ENCODE measurements at regions not wholly inside any gene's neighbourhood (a gene's known extent, or its start where the extent isn't known, plus 50 kb on each side); places are given as distances from the start of the nearest gene placed in this dataset.

DNA sequence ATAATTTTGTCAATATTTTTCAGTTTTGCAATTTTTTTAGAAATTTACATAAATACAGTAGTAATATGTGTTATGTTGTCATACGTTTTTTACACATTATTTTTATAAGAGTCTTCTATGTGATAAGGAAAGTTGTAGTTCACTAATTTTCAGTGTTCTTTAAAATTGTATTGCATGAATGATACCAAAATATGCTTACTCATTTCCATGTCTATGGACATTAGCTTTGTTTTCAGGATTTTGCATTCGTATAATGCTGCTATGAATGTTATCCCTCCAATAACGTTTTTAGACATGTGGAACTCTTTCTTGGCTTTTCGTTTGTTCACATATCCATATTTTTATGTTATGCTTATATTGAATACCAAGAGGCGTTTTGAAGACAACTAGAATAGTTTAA lies 260.0 kb downstream of the ARL4A start:
- DNase-seq: no peak

DNA sequence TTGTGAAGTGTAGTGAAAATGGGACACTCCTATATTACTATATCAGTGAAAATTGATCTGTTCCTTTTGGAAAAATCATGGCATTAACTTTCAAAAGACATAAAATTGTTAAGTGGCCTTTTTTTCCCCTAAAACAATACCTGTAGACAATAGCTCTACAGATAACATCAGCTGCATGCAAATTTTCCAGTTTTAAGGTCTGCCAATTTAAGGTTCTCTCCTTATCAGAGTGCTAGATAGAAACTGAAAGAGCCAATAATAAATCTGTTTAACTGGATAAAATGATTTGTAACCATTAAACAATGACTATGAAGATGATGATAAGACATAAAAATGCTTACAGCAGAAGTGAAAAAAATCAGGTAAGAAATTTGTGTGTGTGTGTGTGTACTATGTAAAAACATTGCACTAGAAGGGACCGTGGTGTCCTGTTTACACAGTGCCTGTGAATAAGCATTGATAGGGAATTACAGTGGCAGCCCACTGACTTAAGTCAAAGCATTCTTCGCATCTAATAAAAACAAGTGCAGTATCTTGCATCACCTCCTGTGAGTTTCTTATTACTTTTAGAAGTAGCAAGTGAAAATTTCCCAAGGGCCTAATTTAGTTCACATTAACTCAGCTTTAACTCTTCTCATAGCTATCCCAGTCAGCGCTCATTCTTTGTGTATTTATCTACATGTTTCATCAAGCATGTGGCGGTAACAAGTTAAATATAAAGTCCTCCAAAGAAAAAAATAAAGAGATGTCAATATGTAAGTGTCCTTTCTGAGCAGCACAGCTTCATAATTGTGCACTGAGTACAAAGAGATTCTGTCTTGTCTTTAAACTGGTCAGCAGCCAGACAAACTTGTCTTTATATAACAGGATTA lies 261.9 kb downstream of the ARL4A start:
- DNase-seq: no peak

DNA sequence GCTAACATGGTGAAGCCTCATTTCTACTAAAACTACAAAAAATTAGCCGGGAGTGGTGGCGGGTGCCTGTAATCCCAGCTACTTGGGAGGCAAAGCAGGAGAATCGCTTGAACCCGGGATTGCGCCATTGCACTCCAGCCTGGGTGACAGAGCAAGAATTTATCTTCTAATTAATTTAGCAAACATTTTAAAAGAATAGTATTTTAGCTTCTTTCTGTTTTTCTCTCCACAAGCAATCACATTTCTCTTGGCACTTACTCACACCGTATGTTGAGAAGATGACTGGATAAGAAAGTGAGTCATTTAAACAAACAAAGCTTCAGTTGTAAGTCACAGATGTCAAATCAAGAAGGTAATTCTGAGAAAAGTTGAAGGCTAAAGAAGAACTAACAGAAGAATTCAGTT lies 264.0 kb downstream of the ARL4A start:
- DNase-seq: peak; percentile 41

DNA sequence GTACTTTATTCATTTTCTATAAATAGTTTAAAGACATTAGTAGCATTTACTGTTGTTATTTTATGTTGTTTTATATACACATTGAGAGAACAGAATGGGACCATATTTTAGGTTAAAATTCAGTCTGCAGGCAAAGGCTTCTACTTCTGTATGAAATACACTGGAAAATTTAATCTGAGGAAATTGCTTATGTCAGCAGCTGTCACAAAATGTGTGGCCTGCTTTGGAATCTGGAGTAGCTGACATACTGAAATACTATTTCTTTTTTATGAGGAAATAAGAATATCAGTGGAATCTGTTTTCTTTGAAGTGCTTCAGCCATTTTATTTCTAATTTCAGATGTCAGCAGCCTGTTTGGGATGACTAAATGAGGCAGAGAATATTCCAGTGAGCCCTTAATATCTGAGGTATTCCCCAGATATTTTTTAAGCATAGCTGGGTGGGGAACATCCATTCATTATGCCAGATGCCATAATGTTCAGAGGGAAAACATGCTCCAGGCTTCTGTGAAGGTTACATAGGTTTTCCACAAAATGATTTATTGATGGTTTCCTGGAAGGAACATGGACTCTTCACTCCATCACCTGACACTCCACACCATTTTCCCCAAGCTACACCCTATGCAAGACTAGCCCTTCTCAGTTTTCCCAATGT lies 267.1 kb downstream of the ARL4A start:
- DNase-seq: peak; percentile 16

DNA sequence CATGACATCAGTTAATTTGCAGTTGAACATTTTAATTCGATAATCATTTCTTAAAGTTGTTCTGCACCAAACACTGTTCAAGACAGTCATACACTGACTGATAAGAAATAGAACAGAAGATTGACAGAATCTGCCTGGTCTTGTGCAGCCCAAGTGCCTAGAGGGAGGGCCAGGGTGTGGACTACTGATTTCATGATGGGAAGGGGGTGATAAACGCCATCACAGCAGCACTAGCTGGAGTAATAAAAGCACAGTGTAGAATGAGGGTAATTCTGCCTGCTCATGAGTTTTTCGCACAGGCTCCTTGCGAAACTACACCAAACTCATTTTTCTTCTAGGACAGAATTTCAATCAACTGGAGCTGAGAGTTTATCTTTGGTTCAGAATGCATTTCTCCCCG lies 270.1 kb downstream of the ARL4A start:
- DNase-seq: no peak

DNA sequence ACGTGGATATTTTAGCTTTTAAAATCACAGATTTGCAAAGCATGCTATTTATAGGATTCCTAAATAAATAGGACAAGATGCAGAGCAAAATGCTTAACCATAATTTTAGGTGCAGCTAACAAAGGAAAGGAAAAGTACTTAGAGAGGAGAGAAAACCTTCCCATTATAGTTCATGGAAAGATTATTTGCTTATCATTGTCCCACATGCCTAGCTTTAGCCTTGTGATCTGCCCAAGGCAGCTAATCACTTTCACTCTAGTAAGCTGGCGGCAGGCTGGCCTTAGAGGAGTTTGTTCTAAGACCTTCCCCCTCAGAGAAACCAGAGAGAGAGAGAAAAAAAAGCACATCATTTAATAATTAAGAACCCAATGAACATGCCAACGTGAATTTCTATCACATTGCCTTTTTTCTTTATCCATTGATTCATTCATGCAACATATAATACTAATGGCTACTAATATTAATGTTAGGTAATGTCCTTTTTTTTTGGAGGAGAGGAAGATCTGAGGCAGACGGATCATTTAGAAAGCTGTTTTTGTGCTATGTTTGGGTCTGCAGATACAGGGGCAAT lies 274.6 kb downstream of the ARL4A start:
- DNase-seq: no peak

DNA sequence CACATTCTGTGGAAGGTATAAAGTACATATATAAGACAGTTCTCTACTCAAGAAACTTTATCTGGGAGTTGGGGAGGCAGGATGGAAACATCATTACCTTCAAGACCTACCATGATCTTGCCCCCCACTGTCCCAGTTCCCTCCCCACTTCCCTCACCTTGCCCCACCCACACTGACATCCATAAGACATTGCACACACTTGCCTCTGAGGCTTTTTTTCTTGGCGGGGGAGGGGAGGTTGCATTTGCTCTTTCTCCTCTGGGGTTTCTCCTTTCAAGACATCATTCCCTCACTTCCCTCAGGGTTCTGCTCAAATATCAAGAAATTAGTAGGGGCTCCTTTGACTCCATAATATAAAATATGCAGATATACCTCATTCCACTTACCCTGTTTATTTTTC lies 276.0 kb downstream of the ARL4A start:
- DNase-seq: no peak

DNA sequence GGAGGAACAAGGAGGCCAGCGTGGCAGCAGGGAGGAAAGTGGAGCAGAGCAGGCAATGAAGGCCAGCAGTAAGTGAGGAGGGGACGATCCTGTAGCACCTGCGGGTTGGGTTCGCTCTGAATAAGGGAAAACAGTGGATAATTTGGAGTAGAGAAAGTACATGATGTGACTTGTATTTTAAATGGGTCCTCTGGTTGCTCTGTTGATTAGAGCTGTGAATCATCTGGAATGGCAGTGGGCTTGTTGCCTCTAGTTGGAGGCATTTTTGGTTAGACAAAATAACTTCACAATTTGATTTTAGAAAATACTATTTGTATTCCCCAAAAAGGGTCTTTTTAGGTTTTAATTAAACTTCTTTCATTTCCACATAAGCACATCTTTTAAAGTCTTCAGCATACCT lies 277.4 kb downstream of the ARL4A start:
- no peak for DNase-seq

DNA sequence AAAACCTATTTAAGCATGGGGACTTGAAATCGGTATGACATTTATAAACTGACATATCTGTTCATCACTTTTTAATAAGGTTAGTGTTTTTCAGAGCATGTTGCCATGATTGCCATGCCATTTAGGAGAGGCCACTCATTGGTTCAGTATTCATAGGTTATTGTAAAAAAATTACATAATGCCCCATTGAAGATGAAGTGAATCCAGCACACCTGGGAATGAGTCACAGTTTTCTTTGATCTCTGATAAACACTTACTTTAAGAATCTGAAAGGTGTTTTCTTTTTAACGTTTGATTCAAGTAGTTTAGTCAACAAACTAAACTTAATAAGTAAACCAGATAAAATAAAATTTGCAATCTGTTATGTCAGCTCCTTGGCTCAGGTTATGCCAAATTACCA lies 278.3 kb downstream of the ARL4A start:
- DNase-seq: no peak

DNA sequence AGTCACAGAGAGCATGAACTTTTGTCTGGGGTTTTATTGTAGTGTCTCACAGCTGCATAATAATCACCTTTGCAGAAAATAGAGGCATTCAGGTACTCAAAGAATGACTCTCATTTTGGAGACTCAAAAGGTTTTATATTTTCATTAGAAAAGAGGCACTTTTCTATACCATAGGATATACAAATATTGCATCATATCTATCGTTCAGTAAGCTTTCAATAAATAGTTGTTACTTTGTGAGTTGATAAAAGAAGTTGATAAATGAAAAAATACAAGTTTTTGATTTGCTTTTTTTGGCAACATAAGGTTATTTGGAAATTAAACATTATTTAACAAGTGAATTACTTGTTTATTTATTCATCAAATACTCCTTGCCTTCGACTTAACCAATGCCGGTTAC lies 279.9 kb downstream of the ARL4A start:
- DNase-seq: no peak

DNA sequence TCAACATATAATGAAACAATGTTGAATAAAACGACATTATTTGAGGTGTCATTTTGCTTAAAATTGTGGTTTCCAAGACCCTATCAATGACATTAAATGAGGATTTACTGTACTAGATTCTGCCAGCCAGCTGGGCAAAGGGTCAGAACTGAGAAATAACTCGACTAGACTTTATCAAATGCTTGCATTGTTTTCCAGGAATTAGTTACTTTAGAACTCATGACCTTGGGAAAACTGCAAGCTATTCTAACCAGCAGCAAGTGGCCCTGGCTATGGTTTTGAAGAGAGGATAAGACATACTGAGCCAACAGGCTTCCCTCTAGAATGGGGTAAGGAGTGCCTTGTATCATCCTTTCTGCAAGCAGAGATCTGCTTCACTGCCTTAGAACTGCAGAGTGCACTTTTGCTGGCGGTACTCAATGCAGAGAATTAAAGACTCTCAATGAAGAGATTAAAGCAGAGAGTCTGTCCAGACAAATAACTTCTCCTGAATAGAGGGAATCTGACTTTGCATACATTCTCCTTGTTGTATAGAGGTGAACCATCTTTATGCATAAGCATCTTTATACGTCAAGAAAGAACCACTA lies 281.5 kb downstream of the ARL4A start:
- no peak for DNase-seq

DNA sequence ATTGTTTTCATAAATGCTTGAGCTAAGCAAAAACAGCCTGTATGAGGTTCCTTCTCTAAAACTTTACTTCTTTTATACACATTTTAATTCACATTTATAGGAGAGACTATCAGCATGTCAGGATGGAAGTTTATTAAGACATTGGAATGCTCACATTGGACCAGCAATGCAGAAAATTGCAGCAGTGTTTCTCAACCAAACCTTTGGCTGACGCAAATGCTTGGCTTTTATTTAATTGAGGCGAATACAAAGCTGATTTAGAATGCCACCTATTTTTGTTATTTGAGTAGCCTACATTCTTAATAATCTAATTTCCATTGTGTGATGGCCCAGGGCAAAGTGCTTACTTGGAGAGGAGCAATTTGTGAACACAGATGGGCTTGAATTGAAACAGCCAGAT lies 283.2 kb downstream of the ARL4A start:
- DNase-seq: no peak

DNA sequence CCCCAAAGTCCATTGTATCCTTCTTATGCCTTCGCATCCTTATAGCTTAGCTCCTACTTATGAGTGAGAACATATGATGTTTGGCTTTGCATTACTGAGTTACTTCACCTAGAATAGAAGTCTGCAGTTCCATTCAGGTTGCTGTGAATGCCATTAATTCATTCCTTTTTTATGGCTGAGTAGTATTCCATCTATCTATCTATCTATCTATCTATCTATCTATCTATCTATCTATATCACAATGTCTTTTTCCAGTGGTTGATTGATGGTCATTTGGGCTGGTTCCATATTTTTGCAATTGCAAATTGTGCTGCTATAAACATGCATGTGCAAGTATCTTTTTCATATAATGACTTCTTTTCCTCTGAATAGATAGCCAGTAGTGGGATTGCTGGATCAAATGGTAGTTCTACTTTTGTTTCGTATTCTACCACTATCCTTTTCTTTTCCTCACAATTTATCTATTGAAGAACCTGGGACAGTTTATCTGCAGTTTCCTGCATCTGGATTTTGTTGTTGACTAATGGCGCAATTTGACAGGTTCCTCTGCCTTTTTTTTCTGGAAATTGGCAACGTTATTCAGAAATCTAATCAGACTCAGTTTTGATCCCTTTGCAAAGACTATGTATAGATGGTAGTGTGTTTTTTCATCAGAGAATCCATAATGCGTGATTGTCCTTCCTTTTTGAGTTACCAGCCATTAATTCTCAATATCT lies 287.2 kb downstream of the ARL4A start:
- DNase-seq: no peak

DNA sequence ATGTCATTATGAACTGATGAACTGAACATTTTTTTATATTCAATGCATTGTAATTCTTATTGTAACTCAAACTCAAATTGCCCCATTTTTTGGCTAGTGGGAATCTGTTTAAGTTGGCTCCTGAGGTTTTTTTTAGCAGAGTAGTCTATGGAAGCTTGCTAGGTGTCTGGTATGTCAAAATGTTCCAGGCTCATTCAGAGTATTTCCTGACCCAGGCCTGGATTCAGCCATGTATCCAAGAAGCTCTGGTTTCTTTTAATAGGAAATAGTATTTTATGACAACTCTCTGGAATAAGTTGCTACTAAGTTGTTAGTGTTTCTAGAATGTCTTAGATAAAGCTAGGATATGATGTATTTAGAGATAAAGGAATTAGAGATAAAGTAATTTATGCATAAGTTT lies 288.0 kb downstream of the ARL4A start:
- DNase-seq: no peak

DNA sequence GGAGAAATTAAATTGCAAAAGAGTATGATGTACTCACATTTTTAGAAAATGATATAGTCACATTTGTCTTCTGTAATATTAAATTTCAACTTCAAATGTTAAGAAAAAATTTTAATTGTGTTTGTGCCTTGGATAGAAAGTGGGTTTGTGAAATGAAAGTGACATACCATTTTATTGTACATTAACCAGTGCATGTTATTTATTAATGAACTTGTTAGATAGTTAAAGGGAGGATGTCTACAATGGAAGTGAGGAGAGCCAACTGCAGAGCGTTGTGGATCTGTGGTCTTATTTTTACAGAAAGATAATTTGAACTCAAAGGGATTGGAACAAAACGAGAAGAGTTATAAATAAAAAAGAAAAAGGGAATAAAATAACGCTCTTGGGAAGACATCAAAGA lies 291.7 kb downstream of the ARL4A start:
- DNase-seq: no peak

DNA sequence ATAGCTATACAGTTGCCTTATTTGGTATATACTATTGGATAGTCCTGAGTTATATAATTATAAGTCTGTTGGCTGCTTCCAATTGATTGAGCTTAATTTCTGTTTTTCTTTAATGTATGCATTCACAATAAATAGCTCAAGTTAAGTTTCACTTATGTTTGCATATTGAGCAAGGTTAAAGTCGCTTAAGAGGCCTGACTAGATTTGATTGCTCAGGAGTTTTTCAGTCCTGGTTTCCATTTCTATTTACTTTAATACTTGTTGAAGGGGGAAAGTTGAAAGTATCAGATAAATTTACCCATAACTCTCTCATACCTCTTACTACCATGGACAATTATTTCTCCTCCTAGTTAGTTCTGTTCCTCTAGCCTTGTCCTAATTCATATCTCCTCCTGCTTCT lies 294.7 kb downstream of the ARL4A start:
- no peak for DNase-seq

DNA sequence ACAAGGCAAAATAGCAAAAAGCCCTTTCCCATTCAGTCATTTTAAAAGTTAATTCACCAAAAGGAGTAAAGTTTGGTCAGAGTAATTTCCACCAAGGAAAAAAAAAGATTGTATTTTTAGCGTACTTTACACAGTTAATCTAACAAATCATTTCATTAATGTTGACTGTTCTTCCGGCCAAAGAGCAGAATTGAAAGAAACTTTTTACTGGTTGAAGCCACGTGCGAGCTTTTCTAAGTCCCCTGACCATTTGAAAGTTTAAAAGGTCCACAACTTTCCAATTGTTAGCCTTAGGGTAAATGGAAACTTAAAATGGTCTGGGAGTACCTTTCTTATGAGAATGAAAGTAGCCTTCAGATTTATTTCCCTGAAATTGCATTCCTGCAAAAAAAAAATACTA lies 296.7 kb downstream of the ARL4A start:
- no peak for DNase-seq

DNA sequence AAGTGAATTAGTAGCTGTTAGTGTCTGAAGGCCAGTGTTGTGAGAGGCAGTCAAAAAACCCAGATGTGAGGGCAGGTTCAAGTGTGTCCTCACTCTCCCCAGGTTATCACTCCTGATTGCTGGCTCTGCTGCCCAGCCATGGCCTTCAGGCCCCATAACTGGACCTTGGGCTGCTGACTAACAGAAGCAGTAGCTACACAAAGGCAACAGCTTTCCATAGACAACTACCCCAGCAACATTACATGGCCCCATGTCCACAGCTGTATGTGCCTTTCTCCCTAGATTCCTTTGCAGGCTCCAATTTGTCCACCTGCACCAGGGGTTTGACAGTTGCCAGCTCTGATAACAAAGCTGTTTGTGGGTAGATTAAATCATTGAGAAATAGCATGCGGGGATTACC lies 297.8 kb downstream of the ARL4A start:
- DNase-seq: no peak

DNA sequence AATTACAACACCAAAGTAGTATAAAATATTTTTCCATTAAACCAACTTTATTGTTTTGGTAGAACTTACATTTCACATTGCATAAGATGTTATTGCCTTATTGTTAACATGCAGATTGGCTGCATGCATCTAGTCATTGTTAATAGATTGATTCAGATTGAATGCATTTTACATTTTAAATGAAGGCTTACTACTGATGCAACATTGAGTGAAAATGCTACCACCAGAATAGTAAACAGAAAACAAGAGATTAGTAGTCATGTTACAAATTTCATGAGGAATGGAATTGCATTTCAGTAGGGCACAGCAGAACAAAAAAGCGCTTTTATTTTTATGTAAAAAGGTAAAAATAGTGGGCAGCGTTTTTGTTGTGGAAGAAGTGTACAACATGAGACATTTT lies 298.3 kb downstream of the ARL4A start:
- DNase-seq: no peak

DNA sequence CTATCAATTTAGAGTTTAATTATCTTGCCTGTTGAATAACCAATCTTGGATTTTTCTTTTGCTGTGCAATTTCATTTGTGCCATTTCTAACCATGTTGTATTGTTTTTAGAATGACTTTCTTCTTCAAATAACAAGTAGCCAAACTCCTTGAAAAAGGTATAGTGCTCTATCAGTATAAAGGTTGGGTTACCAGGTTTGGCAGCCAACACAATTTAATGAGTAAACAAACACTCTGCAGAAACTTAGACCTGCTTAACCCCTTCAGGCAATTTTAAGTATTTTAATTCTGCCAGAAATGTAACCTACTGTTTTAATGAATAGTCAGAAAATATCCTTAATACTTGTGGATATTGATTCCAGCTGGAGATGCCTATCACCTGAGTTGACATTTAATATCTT lies 299.8 kb downstream of the ARL4A start:
- DNase-seq: no peak

DNA sequence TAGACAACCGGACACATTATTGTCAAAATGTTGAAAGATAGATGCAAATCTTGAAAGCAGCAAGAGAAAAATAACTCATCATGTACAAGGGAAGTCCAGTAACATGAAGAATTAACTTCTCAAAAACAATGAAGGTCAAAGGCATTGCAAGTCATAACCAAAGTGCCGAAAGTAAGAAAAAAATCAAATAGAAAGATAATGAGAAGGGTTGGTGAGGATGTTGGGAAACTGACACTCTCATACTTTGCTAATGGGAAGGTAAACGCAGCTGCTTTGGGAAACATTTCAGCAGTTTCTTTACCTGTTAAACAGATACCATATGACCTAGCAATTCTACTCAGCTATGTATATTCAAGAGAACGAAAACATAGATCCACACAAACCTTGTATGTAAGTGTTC lies 303.0 kb downstream of the ARL4A start:
- DNase-seq: no peak

DNA sequence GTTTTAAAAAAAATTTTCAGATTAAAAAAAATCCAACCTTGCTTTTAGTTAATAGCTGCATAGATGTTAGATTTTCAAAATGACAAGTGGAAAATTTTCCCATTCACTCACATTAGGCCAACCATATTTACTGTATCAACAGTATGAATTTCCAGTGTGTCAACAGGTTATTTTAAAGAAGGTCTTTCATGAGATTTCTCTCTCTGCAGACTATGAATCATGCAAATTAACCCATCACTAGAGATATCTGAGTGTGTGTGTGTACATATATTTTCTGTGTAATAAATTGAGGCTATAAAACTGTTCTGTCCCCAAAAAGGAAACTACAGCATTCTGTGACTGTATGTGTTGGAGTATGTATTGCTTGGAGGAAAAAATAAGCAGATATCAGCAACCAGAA lies 305.6 kb downstream of the ARL4A start:
- DNase-seq: no peak

DNA sequence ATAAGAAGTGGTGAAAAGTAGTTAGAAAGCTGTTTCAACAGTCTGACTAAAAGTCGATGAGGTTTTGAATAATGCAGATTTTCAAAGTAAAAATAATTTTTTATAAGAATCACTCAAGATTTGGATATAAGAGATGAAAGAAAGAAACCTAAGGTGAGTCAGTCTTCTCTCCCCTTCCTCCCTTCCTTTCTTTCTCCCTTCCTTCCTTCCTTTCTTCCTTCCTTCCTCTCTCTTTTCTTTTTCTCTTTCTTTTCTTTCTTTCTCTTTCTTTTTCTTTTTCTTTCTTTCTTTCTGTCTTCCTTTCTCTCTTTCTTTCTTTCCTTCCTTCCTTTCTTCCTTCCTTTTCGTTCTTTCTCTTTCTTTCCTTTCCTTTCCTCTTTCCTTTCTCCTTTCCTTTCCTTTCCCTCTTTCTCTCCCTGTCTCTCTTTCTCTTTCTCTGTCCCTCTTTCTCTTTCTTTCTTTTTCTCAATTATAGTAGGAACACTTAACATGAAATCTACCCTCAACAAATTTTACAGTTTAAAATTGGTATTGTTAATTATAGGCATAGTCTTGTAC lies 308.6 kb downstream of the ARL4A start:
- no peak for DNase-seq
